Spleen (tissue), 7 donors: ENCODE measurements at regions not wholly inside any gene's neighbourhood (a gene's known extent, or its start where the extent isn't known, plus 50 kb on each side); places are given as distances from the start of the nearest gene placed in this dataset.

Experiments
- CTCF ChIP-seq, 11 experiments: fragments of 200-600 bp in 7 of 11; fragments of 450-650 bp in 4 of 11; sonication (generic) in 4 of 11; IDR thresholded peaks in 8 of 11; conservative IDR thresholded peaks in 3 of 11; 1 replicate in 7 of 11; 2 replicates in 4 of 11; pipeline versions ENCODE4 v1.4.0 to v1.8.0; 2016 to 2021; ENCODE audit warnings: antibody characterized with exemption in 11 of 11, inconsistent platforms in 4 of 11, mild to moderate bottlenecking in 1 of 11
- POLR2A ChIP-seq, 3 donors: fragments of 450-650 bp; IDR thresholded peaks; one replicate each; pipeline ENCODE4 v1.5.1; 2017; ENCODE audit warnings: antibody characterized with exemption in 3 of 3, mild to moderate bottlenecking in 1 of 3
- POLR2AphosphoS5 ChIP-seq, 3 donors: sonication (generic); formaldehyde crosslinking; IDR thresholded peaks; one replicate each; pipeline ENCODE4 v1.5.1; 2017; ENCODE audit warnings: antibody characterized with exemption in 3 of 3
- donor health status: DM: no; HTN: no; CAD: no; lungs with moderate emphysema.
- donor health status: DM: no; HTN: no; CAD: no.
- donor health status: DM: no; HTN: no; CAD: no.

GRCh38 chr20:60725311-60725906 lies 526.7 kb upstream of the CDH4 start:
- TF ChIP-seq CTCF (IDR thresholded peaks at IDR 0.05 in 8 of 11, conservative IDR thresholded peaks at IDR 0.05 in 3 of 11): no peak
- TF ChIP-seq POLR2A (IDR thresholded peaks at IDR 0.05): no peak
- no peak for TF ChIP-seq POLR2AphosphoS5 (IDR thresholded peaks at IDR 0.05)
